HG03439 (cell line): ENCODE measurements at regions not wholly inside any gene's neighbourhood (a gene's known extent, or its start where the extent isn't known, plus 50 kb on each side); places are given as distances from the start of the nearest gene placed in this dataset.
"Not testable (repeated sequence)": the region's sequence is repeated elsewhere in the genome, so short reads cannot be mapped to it uniquely, and the experiment has no call there.

Experiments used
- ATAC-seq: cut with Tn5 transposase; IDR thresholded peaks from one replicate; pipeline ENCODE4 v1.9.1; 2021; ENCODE audit warnings: mild to moderate bottlenecking, moderate library complexity; ENCODE audit not compliant: unreplicated experiment

DNA sequence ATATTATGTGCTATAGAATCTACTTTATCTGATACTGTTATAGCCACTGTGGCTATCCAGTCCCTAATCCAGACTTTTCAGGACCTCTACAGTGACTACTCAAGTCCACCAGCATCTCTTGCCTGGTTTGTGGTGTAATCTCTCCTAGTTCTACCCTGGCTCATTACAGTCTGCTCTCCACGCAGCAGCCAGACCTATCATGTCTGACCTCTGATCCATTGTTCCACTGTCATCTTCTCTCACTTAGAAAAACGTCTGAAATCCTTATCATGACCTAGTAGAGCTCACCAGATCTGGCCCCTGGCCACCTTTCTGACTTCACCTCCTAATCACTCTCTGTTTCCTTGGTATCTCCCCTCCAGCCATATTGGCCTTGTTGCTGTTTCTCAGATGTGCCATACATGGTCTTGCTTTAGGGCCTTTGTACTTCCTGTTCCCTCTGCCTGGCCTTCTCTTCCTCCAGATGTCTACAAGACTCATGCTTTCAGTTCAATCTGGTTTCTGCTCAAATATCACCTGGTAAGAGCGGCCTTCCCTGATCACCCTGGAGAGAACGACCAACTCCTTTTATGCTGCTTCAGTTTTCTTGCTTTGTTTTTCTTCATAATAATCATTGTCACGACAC lies 475.5 kb downstream of the AACS start:
- no peak for ATAC-seq

DNA sequence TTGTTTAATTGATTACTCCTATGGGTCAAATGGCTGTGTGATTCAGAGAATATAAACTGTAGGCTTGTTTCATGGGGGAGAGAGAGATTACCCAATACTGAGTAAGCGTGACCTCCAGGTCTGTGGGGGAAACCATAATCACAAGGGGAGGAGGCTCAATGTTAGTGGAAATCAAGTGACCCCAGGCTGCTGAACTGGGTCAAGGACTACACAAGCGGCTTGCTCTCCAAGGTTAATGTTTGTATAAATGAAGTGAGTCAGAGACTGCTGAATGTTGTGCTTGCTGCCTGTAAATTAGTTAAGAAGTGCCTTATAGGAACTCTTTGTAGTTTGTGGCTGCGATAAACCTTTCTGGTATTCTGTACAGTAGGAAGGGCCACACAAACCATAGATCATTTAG lies 479.7 kb downstream of the AACS start:
- ATAC-seq: no peak

- no peak for ATAC-seq
Measured at GRCh38 chr12:125549171-125549570, 483.9 kb downstream of the AACS start.

DNA sequence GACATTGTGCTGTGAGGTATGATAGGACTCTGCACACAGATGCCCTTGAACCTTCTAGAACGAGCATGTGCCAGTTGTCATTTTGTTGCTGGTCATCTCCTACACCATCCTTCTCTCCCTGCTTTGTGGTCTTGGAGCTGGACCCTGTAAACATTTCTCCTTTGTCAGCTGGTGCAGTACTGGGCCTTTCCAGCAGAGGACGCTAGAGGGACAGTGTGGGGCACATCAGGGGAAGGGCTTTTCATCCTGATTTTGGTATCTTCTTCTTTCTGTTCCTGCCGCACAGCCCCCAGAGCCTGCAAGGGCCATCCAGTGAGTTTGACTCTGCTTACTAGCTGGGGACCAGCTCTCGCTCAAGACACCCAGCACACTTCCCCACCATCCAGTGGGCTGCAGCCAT lies 484.6 kb downstream of the AACS start:
- no peak for ATAC-seq

DNA sequence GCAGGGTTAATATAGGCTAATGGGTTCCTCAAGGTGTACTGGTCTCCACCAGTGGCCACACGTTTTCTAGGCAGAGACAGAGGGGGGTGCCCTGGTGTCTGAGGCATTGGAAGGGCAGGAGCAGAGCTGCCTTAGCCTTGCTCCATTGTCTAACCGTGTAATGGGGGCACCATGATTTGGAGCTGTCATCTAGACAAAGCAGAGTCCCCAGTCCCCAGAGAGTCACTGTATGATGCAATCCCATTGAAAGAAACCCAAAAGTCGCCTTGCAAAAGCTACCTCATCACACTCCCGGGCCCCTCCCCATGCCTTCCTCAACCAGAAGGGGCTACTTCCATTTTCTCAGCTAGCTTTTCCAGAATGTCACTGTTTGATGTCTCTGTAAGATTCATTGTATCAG lies 487.1 kb downstream of the AACS start:
- no peak for ATAC-seq

DNA sequence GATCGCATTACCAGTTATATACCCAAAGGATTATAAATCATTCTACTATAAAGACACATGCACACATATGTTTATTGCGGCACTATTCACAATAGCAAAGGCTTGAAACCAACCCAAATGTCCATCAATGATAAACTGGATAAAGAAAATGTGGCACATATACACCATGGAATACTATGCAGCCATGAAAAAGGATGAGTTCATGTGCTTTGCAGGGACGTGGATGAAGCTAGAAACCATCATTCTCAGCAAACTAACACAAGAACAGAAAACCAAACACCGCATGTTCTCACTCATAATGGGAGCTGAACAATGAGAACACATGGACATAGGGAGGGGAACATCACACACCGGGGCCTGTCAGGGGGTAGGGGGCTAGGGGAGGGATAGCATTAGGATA lies 495.8 kb downstream of the AACS start:
- ATAC-seq: not testable (repeated sequence)

GRCh38 chr12:125564753-125565152 lies 499.5 kb downstream of the AACS start:
- no peak for ATAC-seq

DNA sequence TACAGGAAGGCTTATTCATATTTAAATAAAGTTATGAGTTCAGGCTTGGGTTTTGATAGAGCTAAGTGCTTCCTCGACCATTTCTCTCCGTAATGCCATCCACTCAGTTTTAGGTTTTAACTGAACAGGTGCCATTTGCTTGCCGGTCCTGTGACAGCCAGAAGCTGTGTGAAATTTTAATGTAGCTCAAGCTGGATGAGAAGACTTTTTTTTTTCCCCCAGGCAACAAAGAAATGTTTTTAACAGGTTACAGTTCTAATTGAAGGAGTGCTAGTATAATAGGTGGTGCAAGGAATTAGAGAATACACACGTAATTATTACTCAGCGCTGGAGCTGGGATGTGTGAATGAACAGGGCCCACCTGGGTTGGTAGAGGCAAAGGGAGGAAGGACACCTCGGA lies 502.3 kb downstream of the AACS start:
- no peak for ATAC-seq

DNA sequence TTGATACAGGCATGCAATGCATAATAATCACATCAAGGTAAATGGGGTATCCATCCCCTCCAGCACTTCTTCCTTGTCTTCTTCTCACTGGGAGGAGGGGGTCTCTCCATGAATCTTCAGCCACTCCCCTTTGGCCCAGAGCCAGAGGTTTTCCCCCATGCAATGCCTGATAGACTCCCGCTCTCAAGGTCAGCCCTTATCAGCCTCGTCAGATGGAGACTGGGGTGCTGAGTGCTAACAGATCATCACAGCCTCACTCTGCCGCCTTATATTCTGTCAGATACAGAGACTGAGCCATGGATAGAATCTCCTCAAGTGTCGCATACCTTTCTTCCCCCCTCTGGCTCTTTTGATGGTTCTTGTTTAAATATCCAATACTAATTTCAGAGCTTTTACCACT lies 503.1 kb downstream of the AACS start:
- ATAC-seq: no peak

GRCh38 chr12:125573271-125573670 lies 508.0 kb downstream of the AACS start:
- ATAC-seq: no peak

- ATAC-seq: no peak
Measured at GRCh38 chr12:125577334-125577733, 512.1 kb downstream of the AACS start.

- ATAC-seq: no peak
Measured at GRCh38 chr12:125579916-125580315, 514.7 kb downstream of the AACS start.

- no peak for ATAC-seq
Measured at GRCh38 chr12:125583071-125583470, 517.8 kb downstream of the AACS start.

DNA sequence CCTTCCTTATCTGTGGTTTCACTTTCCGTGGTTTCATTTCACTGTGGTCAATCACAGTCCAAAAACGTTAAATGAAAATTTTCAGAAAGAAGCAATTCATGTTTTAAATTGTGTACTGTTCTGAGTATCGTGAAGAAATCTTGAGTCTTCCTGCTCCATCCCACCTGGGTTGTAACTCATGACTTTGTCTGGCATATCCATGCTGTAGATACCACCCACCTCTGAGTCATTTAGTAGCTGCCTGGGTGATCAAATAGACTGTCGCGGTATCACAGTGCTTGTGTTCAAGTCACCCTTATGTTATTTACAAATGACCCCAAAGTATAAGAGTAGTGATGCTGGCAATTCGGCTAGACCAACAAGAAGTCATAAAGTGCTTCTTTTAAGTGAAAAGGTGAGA lies 521.2 kb downstream of the AACS start:
- no peak for ATAC-seq

DNA sequence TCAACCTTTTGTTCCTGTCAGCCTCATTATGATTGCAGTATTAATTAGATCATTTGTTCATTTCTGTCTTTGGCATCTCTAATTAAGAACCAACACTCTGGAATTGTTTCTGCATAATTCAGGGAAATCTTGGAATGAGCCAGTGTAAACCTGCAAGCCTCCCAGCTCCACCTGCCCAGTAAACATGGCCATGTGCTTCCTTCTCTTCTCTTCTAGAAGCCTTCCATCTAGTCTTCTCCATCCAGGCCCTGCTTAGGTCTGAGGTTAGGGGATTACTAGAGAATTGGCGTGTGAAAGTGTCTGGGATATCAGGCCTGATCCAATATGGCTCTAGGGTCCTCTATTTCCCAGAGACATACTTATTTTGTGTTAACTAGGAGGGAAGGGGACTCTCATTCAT lies 528.0 kb downstream of the AACS start:
- ATAC-seq: no peak

DNA sequence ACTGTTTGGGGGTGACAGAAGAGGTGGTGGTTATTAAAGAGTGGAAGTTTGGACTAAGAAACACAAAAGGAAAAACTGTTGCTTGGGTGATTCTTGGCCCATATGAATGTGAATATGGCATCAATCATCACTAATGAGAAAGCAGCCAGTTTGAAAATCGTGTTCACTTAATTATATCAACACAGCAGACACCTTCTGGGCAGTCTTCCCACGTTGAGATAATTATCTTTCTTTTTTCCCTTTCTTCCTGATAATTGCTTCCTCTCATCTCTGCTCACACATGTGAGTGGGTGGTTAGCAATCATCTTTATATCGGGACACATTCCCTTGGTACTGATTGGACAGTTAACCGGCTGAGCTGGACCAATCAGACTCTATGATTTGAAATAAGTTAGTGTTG lies 539.7 kb downstream of the AACS start:
- ATAC-seq: no peak

GRCh38 chr12:125606312-125606711 lies 541.1 kb downstream of the AACS start:
- ATAC-seq: no peak

GRCh38 chr12:125610292-125610691 lies 545.1 kb downstream of the AACS start:
- no peak for ATAC-seq

DNA sequence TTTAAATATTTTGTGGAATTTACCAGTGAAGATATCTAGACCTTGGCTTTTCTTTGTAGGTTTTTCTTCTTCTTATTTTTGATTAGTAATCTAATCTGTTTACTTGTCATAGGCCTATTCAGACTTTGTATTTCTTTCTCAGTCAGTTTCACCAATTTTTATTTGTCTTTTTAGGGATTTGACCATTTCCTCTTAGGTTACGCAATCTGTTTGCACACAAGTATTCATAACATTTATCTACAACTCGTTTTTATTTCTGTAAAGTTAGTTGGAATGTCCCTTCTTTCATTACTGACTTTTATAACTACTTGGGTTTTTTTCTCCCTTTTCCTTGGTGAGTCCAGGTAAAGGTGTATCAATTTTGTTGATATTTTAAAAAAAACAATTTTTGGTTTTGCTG lies 545.7 kb downstream of the AACS start:
- ATAC-seq: no peak

- no peak for ATAC-seq
Measured at GRCh38 chr12:125614058-125614457, 548.8 kb downstream of the AACS start.

DNA sequence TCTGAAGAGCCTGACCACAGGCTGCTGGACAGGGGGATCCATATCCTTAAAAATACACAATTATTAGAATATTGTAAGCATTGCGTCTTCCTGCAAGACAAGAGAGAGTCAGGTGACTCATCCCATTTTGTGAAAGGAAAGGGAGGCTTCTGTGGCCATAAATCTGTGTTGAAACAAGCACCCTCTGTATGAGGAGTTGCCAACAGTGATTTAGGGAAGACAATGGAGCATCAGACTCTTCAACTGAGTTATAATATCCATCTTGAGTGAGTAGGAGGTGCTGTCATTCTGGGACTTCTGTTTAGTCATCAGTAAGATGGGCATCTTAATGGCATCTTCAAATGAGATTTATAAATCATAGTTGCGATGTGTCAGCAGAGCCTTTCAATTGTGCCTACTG lies 554.5 kb downstream of the AACS start:
- ATAC-seq: no peak

- ATAC-seq: no peak
Measured at GRCh38 chr12:125633686-125634085, 568.5 kb downstream of the AACS start.

GRCh38 chr12:125634813-125635212 lies 569.6 kb downstream of the AACS start:
- ATAC-seq: no peak

DNA sequence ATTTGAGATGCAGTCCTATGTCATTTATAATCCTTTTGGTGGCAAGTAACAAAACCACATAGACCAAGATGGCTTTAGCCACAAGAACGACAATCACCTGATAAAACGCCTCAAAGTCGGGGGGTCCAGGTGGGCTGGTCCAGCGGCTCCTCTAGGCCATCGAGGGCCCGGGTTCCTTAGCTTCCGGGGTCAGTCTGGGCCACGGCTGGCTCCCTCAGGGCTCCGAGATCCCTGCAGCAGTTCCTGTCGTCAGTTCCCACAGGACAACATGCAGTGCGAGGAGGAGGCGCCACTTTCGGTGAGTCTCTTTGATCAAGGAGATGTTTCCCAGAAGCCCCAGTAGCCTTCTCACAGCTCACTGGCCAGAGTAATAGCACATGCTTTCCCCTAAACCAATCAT lies 574.6 kb downstream of the AACS start:
- no peak for ATAC-seq
